ENCODE measurements at regions not wholly inside any gene's neighbourhood (a gene's known extent, or its start where the extent isn't known, plus 50 kb on each side); places are given as distances from the start of the nearest gene placed in this dataset.
"Not testable (repeated sequence)": the region's sequence is repeated elsewhere in the genome, so short reads cannot be mapped to it uniquely, and the experiment has no call there.

DNA sequence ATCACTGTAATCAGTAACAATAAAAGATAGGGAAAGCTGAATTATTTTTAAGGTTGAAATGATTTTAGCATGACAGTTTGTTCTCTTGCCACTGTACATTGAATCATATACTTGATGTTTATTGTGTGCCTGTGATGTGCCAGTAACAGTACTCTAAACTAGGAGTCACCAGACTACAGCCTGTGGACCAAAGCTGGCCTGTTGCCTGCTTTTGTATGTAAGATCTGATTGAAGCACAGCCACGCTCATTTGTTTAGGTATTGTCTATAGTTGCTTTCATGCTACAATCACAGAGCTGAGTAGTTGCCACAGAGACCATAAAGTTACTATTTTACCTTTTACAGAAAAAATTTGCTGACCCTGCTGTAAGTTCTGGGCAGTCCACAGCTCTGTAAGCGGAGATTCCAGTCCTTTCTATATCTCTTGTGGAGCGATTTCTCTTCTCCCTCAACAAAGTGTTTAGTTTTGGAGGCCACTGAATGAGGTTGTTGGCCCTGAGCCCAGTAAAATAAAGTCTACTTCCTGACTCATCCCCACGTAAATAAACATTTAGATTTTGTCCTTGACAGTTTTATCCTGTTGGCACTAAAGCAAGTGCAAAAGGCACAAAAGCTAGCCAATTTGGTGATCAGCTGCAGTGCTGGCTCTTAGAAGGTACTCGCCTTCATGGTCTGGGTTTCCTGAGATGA, 173.7 kb upstream of the VKORC1L1 start:
- H3K9me3 ChIP-seq (ENCODE audit: control insufficient read depth, insufficient read depth, low read length); H3K4me3 ChIP-seq (ENCODE audit: low read depth, low read length); H3K27me3 ChIP-seq (ENCODE audit: control insufficient read depth, insufficient read depth, low read length); H3K36me3 ChIP-seq (ENCODE audit: control insufficient read depth, insufficient read depth, low read length); H3K4me1 ChIP-seq (ENCODE audit: control insufficient read depth, insufficient read depth, low read length); H3K27ac ChIP-seq (ENCODE audit: low read depth, low read length); H3K9ac ChIP-seq (ENCODE audit: low read depth, low read length): not testable (repeated sequence)

GRCh38 chr7:65699715-65700356, 173.0 kb upstream of the VKORC1L1 start:
- H3K27ac ChIP-seq (ENCODE audit: low read depth, low read length); H3K9me3 ChIP-seq (ENCODE audit: control insufficient read depth, insufficient read depth, low read length); H3K27me3 ChIP-seq (ENCODE audit: control insufficient read depth, insufficient read depth, low read length); H3K36me3 ChIP-seq (ENCODE audit: control insufficient read depth, insufficient read depth, low read length); H3K4me3 ChIP-seq (ENCODE audit: low read depth, low read length); H3K4me1 ChIP-seq (ENCODE audit: control insufficient read depth, insufficient read depth, low read length); H3K9ac ChIP-seq (ENCODE audit: low read depth, low read length): not testable (repeated sequence)

DNA sequence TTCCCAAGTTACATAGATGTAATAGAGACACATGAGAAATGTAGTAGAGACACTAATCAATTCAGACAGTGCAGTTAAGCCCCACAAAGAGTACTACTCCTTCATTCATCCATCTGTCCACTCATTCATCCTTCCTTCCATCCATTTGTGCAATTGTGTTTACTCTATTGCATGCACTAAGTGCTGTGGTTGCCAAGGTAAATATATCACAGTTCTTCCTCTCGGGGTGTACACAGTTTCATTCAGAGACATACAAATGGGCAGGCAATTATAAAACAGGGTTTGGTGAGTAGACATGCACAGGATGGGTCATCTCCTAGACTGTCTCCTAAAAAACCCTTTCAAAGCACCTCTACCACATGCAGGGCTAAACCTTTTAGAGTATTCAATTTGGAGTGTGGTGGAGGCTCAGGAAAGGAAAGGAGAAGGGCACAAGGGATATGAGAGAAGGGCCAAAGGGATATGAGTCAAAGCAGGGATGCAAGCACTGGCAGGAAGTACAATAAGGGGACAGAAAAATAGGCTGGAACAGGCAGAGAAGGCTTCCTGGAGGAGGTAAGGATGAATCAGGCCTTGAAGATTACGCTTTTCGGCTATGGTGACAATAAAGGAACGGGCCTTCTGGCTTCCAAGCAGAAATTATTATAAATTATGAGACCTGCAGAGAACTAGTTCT, 153.6 kb upstream of the VKORC1L1 start:
- not testable (repeated sequence) for H3K36me3 ChIP-seq (ENCODE audit: control insufficient read depth, insufficient read depth, low read length); H3K9ac ChIP-seq (ENCODE audit: low read depth, low read length); H3K4me3 ChIP-seq (ENCODE audit: low read depth, low read length); H3K27ac ChIP-seq (ENCODE audit: low read depth, low read length); H3K4me1 ChIP-seq (ENCODE audit: control insufficient read depth, insufficient read depth, low read length); H3K27me3 ChIP-seq (ENCODE audit: control insufficient read depth, insufficient read depth, low read length); H3K9me3 ChIP-seq (ENCODE audit: control insufficient read depth, insufficient read depth, low read length)

DNA sequence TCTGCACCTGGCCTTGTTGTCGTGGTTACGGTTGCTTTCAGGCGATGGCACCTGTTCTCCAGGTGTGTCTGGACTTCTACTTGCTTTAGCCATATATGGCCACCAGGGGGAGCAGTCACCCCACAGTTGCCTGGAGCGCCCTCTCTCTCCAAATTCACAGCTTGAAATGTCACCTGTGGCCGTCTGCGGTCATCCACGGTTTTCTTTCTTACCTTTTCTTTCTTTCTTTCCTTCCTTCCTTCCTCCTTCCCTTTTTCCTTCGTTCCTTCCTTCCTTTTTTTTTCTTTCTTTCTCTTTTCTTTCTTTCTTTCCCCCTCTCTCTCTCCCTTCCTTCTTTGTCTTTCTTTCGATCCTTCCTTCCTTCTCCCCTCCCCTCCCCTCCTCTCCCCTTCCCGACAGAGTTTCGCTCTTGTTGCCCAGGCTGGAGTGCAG, 150.5 kb upstream of the VKORC1L1 start:
- Histone ChIP-seq H3K9ac (ENCODE audit: low read depth, low read length) (no peak overlapping the region), H3K9me3 (ENCODE audit: control insufficient read depth, insufficient read depth, low read length) (no peaks in the 10 kb centered on the region), H3K27ac (ENCODE audit: low read depth, low read length) (no peak overlapping the region), H3K36me3 (ENCODE audit: control insufficient read depth, insufficient read depth, low read length) (peaks cover 4% of the 10 kb centered on the region), H3K4me3 (ENCODE audit: low read depth, low read length) (no peak overlapping the region), H3K4me1 (ENCODE audit: control insufficient read depth, insufficient read depth, low read length) (no peaks in the 10 kb centered on the region), H3K27me3 (ENCODE audit: control insufficient read depth, insufficient read depth, low read length) (no peaks in the 10 kb centered on the region)

DNA sequence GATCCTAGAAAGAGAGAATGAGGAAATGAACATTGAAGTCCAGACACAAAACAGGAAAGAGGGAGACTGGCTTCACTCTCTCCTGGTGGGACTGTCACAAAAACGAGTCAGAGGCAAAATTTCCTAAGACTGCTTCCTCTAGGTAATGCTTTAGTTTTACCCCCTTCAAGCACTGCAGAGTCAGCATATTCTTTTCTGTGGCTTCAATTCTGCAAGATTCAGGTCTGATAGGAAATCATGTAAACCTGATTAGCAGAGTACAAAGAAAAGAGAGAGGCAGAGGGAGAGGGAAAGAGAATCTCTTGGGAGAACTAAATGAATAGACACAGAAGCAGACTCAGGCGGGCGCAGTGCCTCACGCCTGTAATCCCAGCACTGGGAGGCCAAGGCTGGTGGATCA, 145.7 kb upstream of the VKORC1L1 start:
- not testable (repeated sequence) for H3K36me3 ChIP-seq (ENCODE audit: control insufficient read depth, insufficient read depth, low read length); H3K4me1 ChIP-seq (ENCODE audit: control insufficient read depth, insufficient read depth, low read length); H3K27me3 ChIP-seq (ENCODE audit: control insufficient read depth, insufficient read depth, low read length); H3K27ac ChIP-seq (ENCODE audit: low read depth, low read length); H3K4me3 ChIP-seq (ENCODE audit: low read depth, low read length); H3K9ac ChIP-seq (ENCODE audit: low read depth, low read length); H3K9me3 ChIP-seq (ENCODE audit: control insufficient read depth, insufficient read depth, low read length)

DNA sequence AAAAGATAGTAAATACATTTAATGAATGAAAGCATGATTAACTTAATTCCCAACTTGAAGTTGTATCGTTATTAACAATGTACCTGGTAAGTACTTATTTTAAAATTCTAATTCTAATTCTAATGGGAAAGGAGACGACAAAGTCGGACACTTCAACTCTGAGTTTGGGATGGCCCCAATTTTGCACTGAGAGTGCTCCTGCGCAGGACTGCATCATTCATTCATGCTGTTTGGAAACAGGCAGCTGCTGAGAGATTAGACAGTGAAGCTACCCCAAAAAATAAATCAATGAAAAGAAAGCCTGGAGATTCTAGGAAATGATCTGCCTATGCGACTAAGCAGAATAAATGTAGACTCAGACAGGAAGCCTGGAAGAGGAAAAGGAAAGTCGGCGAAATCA, 141.7 kb upstream of the VKORC1L1 start:
- peak overlapping the region; percentile 33 for H3K9ac ChIP-seq (ENCODE audit: low read depth, low read length)
- peak overlapping the region; percentile 47 for H3K27ac ChIP-seq (ENCODE audit: low read depth, low read length)
- 0 out of 2 replicates have a peak, but pooled peaks cover 3% of the 10 kb centered on the region for H3K4me1 ChIP-seq (ENCODE audit: control insufficient read depth, insufficient read depth, low read length)
- peak overlapping the region; percentile 65 for H3K4me3 ChIP-seq (ENCODE audit: low read depth, low read length)
- H3K9me3 ChIP-seq (ENCODE audit: control insufficient read depth, insufficient read depth, low read length) = no peaks in the 10 kb centered on the region
- no peaks in the 10 kb centered on the region for H3K27me3 ChIP-seq (ENCODE audit: control insufficient read depth, insufficient read depth, low read length)
- peaks cover 4% of the 10 kb centered on the region for H3K36me3 ChIP-seq (ENCODE audit: control insufficient read depth, insufficient read depth, low read length)

DNA sequence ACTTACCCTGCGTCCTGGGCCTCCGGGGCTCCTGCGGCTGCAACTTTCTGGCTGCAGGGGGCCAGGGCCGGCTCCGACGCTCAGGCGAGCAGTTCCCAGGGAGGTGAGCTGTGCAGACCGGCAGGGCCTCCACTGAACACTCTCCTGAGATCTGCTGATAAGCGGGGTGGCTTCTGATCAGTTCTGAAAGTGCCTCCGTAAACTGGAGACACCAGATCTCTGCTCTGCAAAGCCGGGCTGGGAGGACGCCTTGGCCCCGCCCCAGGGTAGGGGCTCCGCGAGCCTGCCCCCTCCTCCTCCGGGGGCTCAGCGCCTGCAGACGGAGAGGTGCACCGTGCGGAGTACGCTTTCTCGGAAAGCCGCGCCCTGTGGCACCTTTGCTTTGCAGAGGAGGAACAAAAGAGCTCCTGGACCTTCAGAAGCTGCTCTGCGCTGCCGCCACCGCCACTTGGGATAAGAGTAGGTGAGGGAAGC, 141.3 kb upstream of the VKORC1L1 start:
- H3K27ac ChIP-seq (ENCODE audit: low read depth, low read length) = peak overlapping the region; percentile 47
- no peaks in the 10 kb centered on the region for H3K9me3 ChIP-seq (ENCODE audit: control insufficient read depth, insufficient read depth, low read length)
- H3K4me1 ChIP-seq (ENCODE audit: control insufficient read depth, insufficient read depth, low read length) = 0 out of 2 replicates have a peak, but pooled peaks cover 3% of the 10 kb centered on the region
- H3K9ac ChIP-seq (ENCODE audit: low read depth, low read length) = peak overlapping the region; percentile 33
- peaks cover 3% of the 10 kb centered on the region for H3K36me3 ChIP-seq (ENCODE audit: control insufficient read depth, insufficient read depth, low read length)
- H3K4me3 ChIP-seq (ENCODE audit: low read depth, low read length) = peak overlapping the region; percentile 65
- no peaks in the 10 kb centered on the region for H3K27me3 ChIP-seq (ENCODE audit: control insufficient read depth, insufficient read depth, low read length)

GRCh38 chr7:65744406-65744805, 128.5 kb upstream of the VKORC1L1 start:
- Histone ChIP-seq H3K9me3 (ENCODE audit: control insufficient read depth, insufficient read depth, low read length) (no peaks in the 10 kb centered on the region), H3K4me3 (ENCODE audit: low read depth, low read length) (no peak overlapping the region)

DNA sequence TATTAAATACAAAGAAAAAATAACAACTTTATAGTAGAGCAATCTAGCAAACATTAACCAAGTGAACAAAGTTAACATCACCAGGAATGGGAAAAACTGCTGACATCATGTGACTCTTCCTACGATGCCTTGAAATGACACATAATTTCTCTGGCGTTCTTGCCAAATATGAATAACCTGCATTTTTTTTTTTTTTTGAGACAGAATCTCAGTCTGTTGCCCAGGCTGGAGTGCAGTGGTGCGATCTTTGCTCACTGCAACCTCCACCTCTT, 126.5 kb upstream of the VKORC1L1 start:
- peaks cover 3% of the 10 kb centered on the region; the same call in 1 of the 2 replicates for H3K4me1 ChIP-seq (ENCODE audit: control insufficient read depth, insufficient read depth, low read length)
- no peak overlapping the region for H3K9ac ChIP-seq (ENCODE audit: low read depth, low read length)
- no peaks in the 10 kb centered on the region for H3K27me3 ChIP-seq (ENCODE audit: control insufficient read depth, insufficient read depth, low read length)
- H3K36me3 ChIP-seq (ENCODE audit: control insufficient read depth, insufficient read depth, low read length) = no peaks in the 10 kb centered on the region
- H3K27ac ChIP-seq (ENCODE audit: low read depth, low read length) = no peak overlapping the region
- no peak overlapping the region for H3K4me3 ChIP-seq (ENCODE audit: low read depth, low read length)
- no peaks in the 10 kb centered on the region for H3K9me3 ChIP-seq (ENCODE audit: control insufficient read depth, insufficient read depth, low read length)

More at GRCh38 chr7:65744406-65744805, 128.5 kb upstream of the VKORC1L1 start:
- Histone ChIP-seq H3K27me3 (ENCODE audit: control insufficient read depth, insufficient read depth, low read length) (no peaks in the 10 kb centered on the region), H3K4me1 (ENCODE audit: control insufficient read depth, insufficient read depth, low read length) (no peaks in the 10 kb centered on the region), H3K36me3 (ENCODE audit: control insufficient read depth, insufficient read depth, low read length) (peaks cover 4% of the 10 kb centered on the region; the same call in 1 of the 2 replicates), H3K9ac (ENCODE audit: low read depth, low read length) (no peak overlapping the region), H3K27ac (ENCODE audit: low read depth, low read length) (no peak overlapping the region)

- H3K9ac ChIP-seq (ENCODE audit: low read depth, low read length) = no peak overlapping the region
- H3K27ac ChIP-seq (ENCODE audit: low read depth, low read length) = no peak overlapping the region
- no peaks in the 10 kb centered on the region for H3K27me3 ChIP-seq (ENCODE audit: control insufficient read depth, insufficient read depth, low read length)
- peaks cover 7% of the 10 kb centered on the region; the same call in 1 of the 2 replicates for H3K4me1 ChIP-seq (ENCODE audit: control insufficient read depth, insufficient read depth, low read length)
- peaks cover 14% of the 10 kb centered on the region for H3K36me3 ChIP-seq (ENCODE audit: control insufficient read depth, insufficient read depth, low read length)
- H3K9me3 ChIP-seq (ENCODE audit: control insufficient read depth, insufficient read depth, low read length) = no peaks in the 10 kb centered on the region
- no peak overlapping the region for H3K4me3 ChIP-seq (ENCODE audit: low read depth, low read length)
These were observed 123.8 kb upstream of the VKORC1L1 start for GRCh38 chr7:65749039-65749438.

- Histone ChIP-seq H3K4me1 (ENCODE audit: control insufficient read depth, insufficient read depth, low read length) (peaks cover 7% of the 10 kb centered on the region; the same call in 1 of the 2 replicates), H3K4me3 (ENCODE audit: low read depth, low read length) (peak overlapping the region; percentile 100), H3K27me3 (ENCODE audit: control insufficient read depth, insufficient read depth, low read length) (no peaks in the 10 kb centered on the region), H3K36me3 (ENCODE audit: control insufficient read depth, insufficient read depth, low read length) (peaks cover 18% of the 10 kb centered on the region), H3K9ac (ENCODE audit: low read depth, low read length) (no peak overlapping the region), H3K27ac (ENCODE audit: low read depth, low read length) (no peak overlapping the region), H3K9me3 (ENCODE audit: control insufficient read depth, insufficient read depth, low read length) (no peaks in the 10 kb centered on the region)
These were observed 123.4 kb upstream of the VKORC1L1 start for GRCh38 chr7:65749518-65749917.

All from HUES48 (cell line).